ENCODE measurements at regions not wholly inside any gene's neighbourhood (a gene's known extent, or its start where the extent isn't known, plus 50 kb on each side); places are given as distances from the start of the nearest gene placed in this dataset.

DNA sequence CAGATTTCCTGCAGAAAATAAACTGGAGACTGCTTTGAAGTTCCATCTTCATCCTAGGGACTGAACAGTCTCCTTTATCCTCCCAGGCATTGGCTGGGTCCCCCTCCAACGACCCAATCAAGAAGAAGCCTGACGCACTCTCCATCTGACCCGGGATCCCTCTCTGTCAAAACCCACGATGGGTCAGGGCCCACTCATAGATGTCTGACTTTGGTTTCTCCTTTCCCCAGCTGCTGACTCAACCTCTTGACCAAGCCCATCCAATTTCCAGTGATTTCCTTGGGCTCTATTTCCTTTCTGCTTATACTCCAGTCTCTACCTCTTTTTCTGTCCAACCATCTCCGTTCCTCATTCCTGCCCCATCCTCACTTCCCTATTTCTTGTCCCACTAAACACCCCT lies 189.7 kb downstream of the MIAT start:
- no peak overlapping the region for H3K27ac ChIP-seq
- no peaks in the 10 kb centered on the region for H3K36me3 ChIP-seq
- TF ChIP-seq POLR2A (IDR thresholded peaks at IDR 0.05) = no peak
- TF ChIP-seq, protein P1, sequence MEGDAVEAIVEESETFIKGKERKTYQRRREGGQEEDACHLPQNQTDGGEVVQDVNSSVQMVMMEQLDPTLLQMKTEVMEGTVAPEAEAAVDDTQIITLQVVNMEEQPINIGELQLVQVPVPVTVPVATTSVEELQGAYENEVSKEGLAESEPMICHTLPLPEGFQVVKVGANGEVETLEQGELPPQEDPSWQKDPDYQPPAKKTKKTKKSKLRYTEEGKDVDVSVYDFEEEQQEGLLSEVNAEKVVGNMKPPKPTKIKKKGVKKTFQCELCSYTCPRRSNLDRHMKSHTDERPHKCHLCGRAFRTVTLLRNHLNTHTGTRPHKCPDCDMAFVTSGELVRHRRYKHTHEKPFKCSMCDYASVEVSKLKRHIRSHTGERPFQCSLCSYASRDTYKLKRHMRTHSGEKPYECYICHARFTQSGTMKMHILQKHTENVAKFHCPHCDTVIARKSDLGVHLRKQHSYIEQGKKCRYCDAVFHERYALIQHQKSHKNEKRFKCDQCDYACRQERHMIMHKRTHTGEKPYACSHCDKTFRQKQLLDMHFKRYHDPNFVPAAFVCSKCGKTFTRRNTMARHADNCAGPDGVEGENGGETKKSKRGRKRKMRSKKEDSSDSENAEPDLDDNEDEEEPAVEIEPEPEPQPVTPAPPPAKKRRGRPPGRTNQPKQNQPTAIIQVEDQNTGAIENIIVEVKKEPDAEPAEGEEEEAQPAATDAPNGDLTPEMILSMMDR (IDR thresholded peaks at IDR 0.05) = no peak
- no peaks in the 10 kb centered on the region for H3K4me1 ChIP-seq
- H3K9me3 ChIP-seq = no peaks in the 10 kb centered on the region
- H3K27me3 ChIP-seq = no peaks in the 10 kb centered on the region
- no peak overlapping the region for H3K4me3 ChIP-seq
- DNase-seq = no peak

DNA sequence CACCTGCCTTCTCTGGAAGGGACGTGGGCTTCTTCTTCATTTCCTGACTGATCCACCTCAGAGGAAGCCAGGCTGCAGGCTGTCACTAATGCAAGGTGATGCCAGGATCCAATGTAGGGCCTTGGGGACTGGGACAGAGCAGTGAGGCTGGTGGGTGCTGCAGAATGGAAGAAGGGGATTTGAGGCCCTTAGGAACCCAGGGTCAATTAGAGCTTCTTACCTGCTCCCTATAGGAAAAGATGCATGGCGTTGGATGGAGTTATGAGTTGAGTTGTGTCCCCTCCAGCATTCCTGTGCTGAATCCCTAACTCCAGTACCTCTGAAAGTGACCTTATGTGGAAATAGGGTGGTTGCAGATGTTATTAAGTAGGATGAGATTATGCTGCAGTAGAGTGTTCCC lies 190.4 kb downstream of the MIAT start:
- Histone ChIP-seq H3K27me3 (no peaks in the 10 kb centered on the region), H3K27ac (no peak overlapping the region), H3K4me3 (no peak overlapping the region), H3K36me3 (no peaks in the 10 kb centered on the region), H3K4me1 (no peaks in the 10 kb centered on the region), H3K9me3 (no peaks in the 10 kb centered on the region)
- no peak for DNase-seq
- TF ChIP-seq, protein P1 (IDR thresholded peaks at IDR 0.05) = no peak
- TF ChIP-seq POLR2A (IDR thresholded peaks at IDR 0.05) = no peak

DNA sequence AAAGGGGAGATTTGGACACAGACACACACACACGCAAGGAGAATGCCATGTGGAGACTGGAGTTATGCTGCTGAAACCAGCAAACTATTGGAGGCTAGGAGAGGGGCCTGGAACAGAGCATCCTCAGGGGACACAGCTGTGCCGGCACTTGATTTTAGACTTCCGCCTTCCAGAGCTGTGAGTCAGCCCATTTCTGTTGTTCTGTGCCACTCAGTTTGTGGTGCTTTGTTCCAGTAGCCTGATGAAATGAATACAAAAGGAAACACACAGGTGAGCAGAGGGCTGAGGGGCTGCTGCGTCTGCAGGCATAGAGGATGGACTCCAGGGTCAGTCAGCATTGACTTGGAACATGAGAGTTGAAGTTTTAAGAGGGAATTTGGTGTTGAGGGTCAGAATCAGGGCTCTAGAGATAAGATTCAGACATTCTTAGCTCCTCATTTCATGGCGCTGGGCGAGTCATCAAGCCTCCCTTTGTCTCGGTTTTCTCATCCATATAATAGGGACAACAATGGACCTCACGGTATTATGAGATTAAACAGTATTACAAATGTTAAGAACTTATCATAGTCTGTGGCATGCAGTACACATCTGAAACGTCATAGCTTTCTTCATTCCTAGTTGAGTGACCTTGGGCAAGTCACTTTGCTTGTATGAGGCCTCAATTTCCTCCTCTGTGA lies 191.0 kb downstream of the MIAT start:
- no peaks in the 10 kb centered on the region for H3K9me3 ChIP-seq
- no peak overlapping the region for H3K27ac ChIP-seq
- no peaks in the 10 kb centered on the region for H3K27me3 ChIP-seq
- no peaks in the 10 kb centered on the region for H3K4me1 ChIP-seq
- no peak for DNase-seq
- TF ChIP-seq, protein P1 (IDR thresholded peaks at IDR 0.05) = no peak
- no peak for TF ChIP-seq POLR2A (IDR thresholded peaks at IDR 0.05)
- H3K36me3 ChIP-seq = no peaks in the 10 kb centered on the region
- H3K4me3 ChIP-seq = no peak overlapping the region

DNA sequence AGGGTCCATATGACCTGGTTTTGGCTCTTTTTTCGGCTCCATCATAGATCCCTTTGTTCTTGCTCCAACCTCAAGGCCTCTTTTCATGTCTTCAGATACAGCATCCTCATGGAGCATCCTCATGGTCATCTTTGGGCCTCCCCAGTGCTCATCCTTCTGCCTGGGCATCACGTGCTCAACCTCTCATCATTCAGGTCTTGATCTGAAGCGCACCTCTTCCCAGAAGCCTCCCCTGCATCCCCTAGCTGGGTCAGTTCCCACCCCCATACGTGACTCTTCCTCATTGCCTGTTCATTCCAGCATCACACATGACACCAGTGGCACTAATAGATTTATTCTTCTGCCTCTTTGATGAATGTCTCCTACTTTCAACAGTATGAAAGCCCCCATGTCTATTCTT lies 192.2 kb downstream of the MIAT start:
- no peak overlapping the region for H3K27ac ChIP-seq
- TF ChIP-seq, protein P1 (IDR thresholded peaks at IDR 0.05) = no peak
- H3K36me3 ChIP-seq = no peaks in the 10 kb centered on the region
- H3K4me3 ChIP-seq = no peak overlapping the region
- no peaks in the 10 kb centered on the region for H3K9me3 ChIP-seq
- H3K27me3 ChIP-seq = no peaks in the 10 kb centered on the region
- no peak for DNase-seq
- H3K4me1 ChIP-seq = no peaks in the 10 kb centered on the region

DNA sequence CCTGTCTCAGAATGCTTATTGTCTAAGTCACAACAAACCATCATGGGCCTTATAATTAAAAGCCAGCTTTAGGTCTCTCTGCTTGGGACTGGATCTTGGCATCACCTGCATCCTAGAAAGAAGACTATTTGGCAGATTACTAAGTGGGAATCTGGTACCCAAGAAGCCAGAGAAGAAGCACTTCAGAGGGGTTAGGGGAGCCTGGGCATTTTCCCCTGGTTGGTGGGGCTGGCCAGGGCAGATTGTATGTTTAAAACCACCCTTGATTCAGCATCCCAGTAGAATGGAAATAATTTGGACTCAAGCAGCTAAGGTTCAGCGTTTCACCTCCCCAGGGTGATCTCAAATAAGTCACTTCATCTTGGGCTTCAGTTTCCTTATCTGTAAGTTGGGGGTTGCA lies 193.7 kb downstream of the MIAT start:
- Histone ChIP-seq H3K4me1 (no peaks in the 10 kb centered on the region), H3K4me3 (no peak overlapping the region), H3K36me3 (no peaks in the 10 kb centered on the region), H3K9me3 (no peaks in the 10 kb centered on the region), H3K27ac (no peak overlapping the region), H3K27me3 (no peaks in the 10 kb centered on the region)
- DNase-seq = no peak
- no peak for TF ChIP-seq POLR2A (IDR thresholded peaks at IDR 0.05)
- TF ChIP-seq, protein P1 (IDR thresholded peaks at IDR 0.05) = no peak

DNA sequence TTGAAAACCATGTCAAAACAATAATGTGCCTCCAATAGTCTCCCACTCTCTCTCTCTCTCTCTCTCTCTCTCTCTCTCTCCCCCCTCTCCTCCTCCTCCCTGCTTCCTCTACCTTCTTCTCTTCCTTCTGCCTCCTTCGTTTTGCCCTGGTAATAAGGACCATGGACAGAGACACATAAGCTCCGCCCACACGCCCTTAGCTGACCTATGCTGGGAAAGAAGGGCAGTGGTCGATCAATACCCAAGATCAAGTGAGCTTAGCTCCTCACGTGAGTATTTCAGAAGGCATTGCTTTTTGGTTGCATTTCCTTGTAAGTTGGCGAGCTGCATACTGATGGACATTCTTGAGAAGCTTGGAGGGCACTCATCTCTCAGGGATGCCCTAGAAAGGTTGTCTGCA lies 194.8 kb downstream of the MIAT start:
- no peak for DNase-seq

More for the DNA sequence above, 194.8 kb downstream of the MIAT start:
- Histone ChIP-seq H3K4me3 (no peak overlapping the region), H3K9me3 (no peaks in the 10 kb centered on the region), H3K27ac (no peak overlapping the region), H3K36me3 (no peaks in the 10 kb centered on the region), H3K4me1 (no peaks in the 10 kb centered on the region), H3K27me3 (no peaks in the 10 kb centered on the region)
- TF ChIP-seq, protein P1 (IDR thresholded peaks at IDR 0.05) = no peak

All from Peyer's patch (tissue), 4 donors.